22Rv1 (cell line): ENCODE measurements at regions not wholly inside any gene's neighbourhood (a gene's known extent, or its start where the extent isn't known, plus 50 kb on each side); places are given as distances from the start of the nearest gene placed in this dataset.

Source experiments
- CTCF ChIP-seq: fragments of 450-650 bp; IDR thresholded peaks from 2 replicates; pipeline ENCODE4 v1.5.1; 2017; ENCODE audit warnings: mild to moderate bottlenecking
- ZFX ChIP-seq: fragments of 450-650 bp; IDR thresholded peaks from 2 replicates; pipeline ENCODE4 v1.6.1; 2017; ENCODE audit warnings: antibody characterized with exemption, borderline replicate concordance

GRCh38 chr9:82571540-82571939 is 491.4 kb downstream of the RASEF start:
- TF ChIP-seq CTCF, result no peak
- no peak for TF ChIP-seq ZFX
